OCI-LY3 (cell line): ENCODE measurements at regions not wholly inside any gene's neighbourhood (a gene's known extent, or its start where the extent isn't known, plus 50 kb on each side); places are given as distances from the start of the nearest gene placed in this dataset.

Experiments
- EZH2phosphoT487 ChIP-seq: fragments of 200-600 bp; shearing (Covaris generic); IDR thresholded peaks from 2 replicates; pipeline ENCODE4 v1.6.1; 2018; ENCODE audit warnings: antibody characterized with exemption, mixed run types, low read depth
- TF ChIP-seq, protein P1 (sequence below): fragments of 200-600, 300-600 bp; sonication (generic); IDR thresholded peaks from 2 replicates; pipeline ENCODE4 v1.5.1; 2014; ENCODE audit warnings: antibody characterized with exemption, low read length, low read depth

DNA sequence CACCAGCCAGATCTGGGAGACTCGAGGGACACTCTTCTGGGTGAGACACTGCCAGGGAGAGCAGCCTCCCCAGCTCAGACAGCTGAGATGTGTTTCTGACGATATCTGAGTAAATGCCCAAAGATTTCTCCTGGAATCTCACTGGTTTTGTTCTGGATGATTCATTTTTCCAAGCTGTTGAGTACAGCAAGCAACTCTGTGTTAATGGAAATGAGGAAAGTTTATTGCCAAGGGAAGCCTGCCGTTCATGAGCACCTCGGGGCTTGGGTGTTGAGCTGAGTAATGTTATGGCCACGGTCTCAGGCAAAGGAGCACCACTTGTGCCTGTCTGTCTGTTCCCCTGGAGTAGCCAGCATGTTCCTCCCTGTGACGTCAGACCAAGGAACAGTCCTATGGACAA, 1132.4 kb downstream of the BRD1 start:
- no peak for TF ChIP-seq EZH2phosphoT487
- TF ChIP-seq, protein P1, sequence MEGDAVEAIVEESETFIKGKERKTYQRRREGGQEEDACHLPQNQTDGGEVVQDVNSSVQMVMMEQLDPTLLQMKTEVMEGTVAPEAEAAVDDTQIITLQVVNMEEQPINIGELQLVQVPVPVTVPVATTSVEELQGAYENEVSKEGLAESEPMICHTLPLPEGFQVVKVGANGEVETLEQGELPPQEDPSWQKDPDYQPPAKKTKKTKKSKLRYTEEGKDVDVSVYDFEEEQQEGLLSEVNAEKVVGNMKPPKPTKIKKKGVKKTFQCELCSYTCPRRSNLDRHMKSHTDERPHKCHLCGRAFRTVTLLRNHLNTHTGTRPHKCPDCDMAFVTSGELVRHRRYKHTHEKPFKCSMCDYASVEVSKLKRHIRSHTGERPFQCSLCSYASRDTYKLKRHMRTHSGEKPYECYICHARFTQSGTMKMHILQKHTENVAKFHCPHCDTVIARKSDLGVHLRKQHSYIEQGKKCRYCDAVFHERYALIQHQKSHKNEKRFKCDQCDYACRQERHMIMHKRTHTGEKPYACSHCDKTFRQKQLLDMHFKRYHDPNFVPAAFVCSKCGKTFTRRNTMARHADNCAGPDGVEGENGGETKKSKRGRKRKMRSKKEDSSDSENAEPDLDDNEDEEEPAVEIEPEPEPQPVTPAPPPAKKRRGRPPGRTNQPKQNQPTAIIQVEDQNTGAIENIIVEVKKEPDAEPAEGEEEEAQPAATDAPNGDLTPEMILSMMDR = no peak
